Right lobe of liver (tissue), 6 donors: ENCODE measurements at regions not wholly inside any gene's neighbourhood (a gene's known extent, or its start where the extent isn't known, plus 50 kb on each side); places are given as distances from the start of the nearest gene placed in this dataset.

ENCODE experiments used
- ATAC-seq, 4 donors: fragments of 200-7000 bp; cut with Tn5 transposase; one replicate each; pipeline ENCODE4 v1.9.1; 2020; ENCODE audit warnings: mild to moderate bottlenecking in 4 of 4, moderate library complexity in 4 of 4
- DNase-seq, 3 donors: peaks; one replicate each; pipeline ENCODE4 v3.0.0-alpha.2; 2020
- H3K27ac ChIP-seq, 3 donors: fragments of 200-600 bp; one replicate each; pipeline ENCODE4 v1.8.0; 2022
- H3K27me3 ChIP-seq, 2 donors: fragments of 200-600 bp; one replicate each; pipeline ENCODE4 v1.8.0; 2022
- H3K36me3 ChIP-seq, 4 donors: fragments of 200-600 bp; sonication (generic) in 1 of 4; one replicate each; pipeline versions ENCODE4 v1.5.1 to v1.8.0; 2017 to 2022; ENCODE audit warnings: control low read depth in 1 of 4
- H3K4me1 ChIP-seq, 4 donors: fragments of 200-600 bp; sonication (generic) in 1 of 4; one replicate each; pipeline versions ENCODE4 v1.5.1 to v1.8.0; 2017 to 2022; ENCODE audit warnings: control low read depth in 1 of 4
- H3K4me3 ChIP-seq, 3 donors: fragments of 200-600 bp; one replicate each; pipeline ENCODE4 v1.8.0; 2022
- H3K9me3 ChIP-seq, 4 donors: fragments of 200-600 bp; sonication (generic) in 1 of 4; one replicate each; pipeline versions ENCODE4 v1.5.1 to v1.8.0; 2017 to 2022; ENCODE audit warnings: control low read depth in 1 of 4
- POLR2A ChIP-seq: fragments of 450-650 bp; IDR thresholded peaks from one replicate; pipeline ENCODE4 v1.6.1; 2017; ENCODE audit warnings: antibody characterized with exemption, mild to moderate bottlenecking
- WGBS: methylation state at CpG from one replicate; pipeline ENCODE4 v1.1.6; 2018; ENCODE audit warnings: low coverage, low lambda C conversion rate; ENCODE audit not compliant: insufficient coverage; ENCODE audit errors: missing lambda C conversion rate; 5-methylcytosine and 5-hydroxymethylcytosine counted together
- intact Hi-C, 2 donors: fragments of 100-400 bp; cut with DNase I; formaldehyde crosslinking; loops; one replicate each; pipeline versions ENCODE4 v1.11.2 to v1.14.1; 2022
- TF ChIP-seq, protein P1 (sequence below), 4 donors: fragments of 200-600 bp in 3 of 4; fragments of 450-650 bp in 1 of 4; IDR thresholded peaks; one replicate each; pipeline versions ENCODE4 v1.5.1 to v1.8.0; 2016 to 2022; ENCODE audit warnings: antibody characterized with exemption in 4 of 4, mild to moderate bottlenecking in 2 of 4
- donor health status: DM: no; HTN: yes; CAD: no.
- donor health status: DM: no; HTN: no; CAD: no.
- donor health status: DM: no; HTN: no; CAD: no.
- donor health status: DM: no; HTN: yes; CAD: no.
- donor health status: DM: no; HTN: yes; CAD: no.

DNA sequence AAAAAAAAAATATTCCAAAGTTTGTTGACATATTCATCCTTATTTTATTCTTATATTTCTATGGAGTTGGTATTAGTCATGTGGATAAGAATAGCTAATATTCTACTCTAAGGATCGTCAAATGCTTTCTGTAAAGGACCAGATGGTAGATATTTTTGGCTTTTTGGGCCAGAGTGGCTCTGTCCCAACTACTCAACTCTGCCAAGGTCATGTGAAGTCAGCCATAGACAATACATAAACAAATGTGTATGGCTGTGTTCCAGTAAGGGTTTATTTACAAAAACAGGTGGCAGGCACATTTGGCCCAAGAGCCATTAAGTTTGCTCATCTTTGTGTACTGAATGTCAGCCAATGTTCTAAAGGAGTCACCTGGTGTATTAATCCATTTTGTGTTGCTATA, 131.8 kb downstream of the TBX5 start:
- Histone ChIP-seq H3K27me3 (no peaks in the 10 kb centered on the region), H3K9me3 (no peaks in the 10 kb centered on the region), H3K4me1 (no peaks in the 10 kb centered on the region), H3K27ac (no peak overlapping the region), H3K4me3 (no peak overlapping the region), H3K36me3 (no peaks in the 10 kb centered on the region)
- ATAC-seq (peak in 1 of 4 donors; percentile 77), DNase-seq (no peak)
- TF ChIP-seq, protein P1, sequence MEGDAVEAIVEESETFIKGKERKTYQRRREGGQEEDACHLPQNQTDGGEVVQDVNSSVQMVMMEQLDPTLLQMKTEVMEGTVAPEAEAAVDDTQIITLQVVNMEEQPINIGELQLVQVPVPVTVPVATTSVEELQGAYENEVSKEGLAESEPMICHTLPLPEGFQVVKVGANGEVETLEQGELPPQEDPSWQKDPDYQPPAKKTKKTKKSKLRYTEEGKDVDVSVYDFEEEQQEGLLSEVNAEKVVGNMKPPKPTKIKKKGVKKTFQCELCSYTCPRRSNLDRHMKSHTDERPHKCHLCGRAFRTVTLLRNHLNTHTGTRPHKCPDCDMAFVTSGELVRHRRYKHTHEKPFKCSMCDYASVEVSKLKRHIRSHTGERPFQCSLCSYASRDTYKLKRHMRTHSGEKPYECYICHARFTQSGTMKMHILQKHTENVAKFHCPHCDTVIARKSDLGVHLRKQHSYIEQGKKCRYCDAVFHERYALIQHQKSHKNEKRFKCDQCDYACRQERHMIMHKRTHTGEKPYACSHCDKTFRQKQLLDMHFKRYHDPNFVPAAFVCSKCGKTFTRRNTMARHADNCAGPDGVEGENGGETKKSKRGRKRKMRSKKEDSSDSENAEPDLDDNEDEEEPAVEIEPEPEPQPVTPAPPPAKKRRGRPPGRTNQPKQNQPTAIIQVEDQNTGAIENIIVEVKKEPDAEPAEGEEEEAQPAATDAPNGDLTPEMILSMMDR (IDR thresholded peaks at IDR 0.05): no peak
- TF ChIP-seq POLR2A: no peak
- WGBS: 23% methylated on average over 1 of the region's 1 CpG
- intact Hi-C loops: no loop called here

DNA sequence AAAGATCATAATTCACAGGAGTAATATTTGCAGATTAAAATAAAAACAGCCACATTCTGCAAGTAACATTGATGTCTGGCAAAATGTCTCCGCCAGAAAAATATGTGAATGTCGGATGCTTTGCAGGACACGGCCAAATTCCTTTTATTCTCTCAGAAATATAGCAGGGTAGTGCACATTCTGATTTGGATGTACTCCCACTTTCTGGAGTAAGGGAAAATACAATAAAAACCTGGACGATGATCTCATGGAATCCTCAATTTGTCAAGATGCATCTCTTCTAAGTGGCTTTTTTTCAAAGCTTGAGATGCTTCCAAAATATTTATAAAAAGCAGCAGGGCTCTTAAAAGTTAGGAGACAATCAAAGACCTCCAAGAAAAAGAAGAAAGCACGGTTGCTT, 133.3 kb downstream of the TBX5 start:
- no peak for ATAC-seq
- DNase-seq: no peak
- no peak overlapping the region for H3K27ac ChIP-seq
- TF ChIP-seq POLR2A: no peak
- TF ChIP-seq, protein P1 (IDR thresholded peaks at IDR 0.05): no peak
- no peaks in the 10 kb centered on the region for H3K36me3 ChIP-seq
- intact Hi-C loops: no loop called here
- H3K9me3 ChIP-seq: no peaks in the 10 kb centered on the region
- 30% methylated on average over 5 of the region's 5 CpGs for WGBS
- no peak overlapping the region for H3K4me3 ChIP-seq
- no peaks in the 10 kb centered on the region for H3K27me3 ChIP-seq
- H3K4me1 ChIP-seq: no peaks in the 10 kb centered on the region

DNA sequence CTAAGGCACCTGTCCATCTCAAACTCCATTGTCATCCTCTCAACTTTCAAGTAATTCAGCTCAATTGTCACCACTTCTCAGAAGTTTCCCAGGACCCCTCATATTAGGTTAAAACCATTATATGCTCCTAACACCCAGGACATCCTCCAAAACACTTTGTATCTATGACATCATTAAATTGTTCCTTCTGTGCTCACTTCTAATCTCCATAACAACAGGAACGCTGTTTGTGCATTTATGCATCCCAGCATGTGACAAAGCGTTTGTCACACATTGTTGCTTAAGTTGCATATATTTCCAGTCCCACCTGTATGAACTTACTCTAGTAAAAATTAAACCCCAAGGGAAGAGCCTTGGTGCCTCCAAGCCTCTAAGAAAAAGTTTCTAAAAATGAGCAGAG, 133.9 kb downstream of the TBX5 start:
- Histone ChIP-seq H3K9me3 (no peaks in the 10 kb centered on the region), H3K4me1 (no peaks in the 10 kb centered on the region), H3K27me3 (no peaks in the 10 kb centered on the region), H3K36me3 (no peaks in the 10 kb centered on the region), H3K27ac (no peak overlapping the region), H3K4me3 (no peak overlapping the region)
- no peak for DNase-seq
- 36% methylated on average over 2 of the region's 2 CpGs for WGBS
- intact Hi-C loops: no loop called here
- ATAC-seq: no peak
- TF ChIP-seq POLR2A: no peak
- TF ChIP-seq, protein P1 (IDR thresholded peaks at IDR 0.05): no peak

DNA sequence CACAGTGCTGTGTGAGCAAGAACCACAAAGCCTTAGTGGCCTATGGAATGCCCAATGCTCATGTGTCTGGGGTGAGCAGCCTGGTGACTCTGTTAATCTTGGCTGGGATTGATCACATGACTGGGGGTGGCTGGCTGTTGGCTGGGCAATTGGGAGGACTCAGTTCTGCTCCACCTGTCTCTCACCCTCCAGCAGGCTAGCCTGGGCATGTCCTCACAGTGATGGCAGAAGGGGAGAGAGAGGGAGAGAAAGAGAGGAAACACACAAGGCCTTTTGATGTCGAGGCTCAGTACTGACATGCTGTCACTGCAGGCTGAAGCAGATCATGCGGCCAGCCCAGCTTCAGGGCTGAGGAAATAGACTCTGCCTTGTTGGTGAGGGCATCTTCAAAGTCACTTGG, 136.8 kb downstream of the TBX5 start:
- ATAC-seq (no peak), DNase-seq (no peak)
- no peak overlapping the region for H3K4me3 ChIP-seq
- H3K4me1 ChIP-seq: no peaks in the 10 kb centered on the region
- intact Hi-C loops: no loop called here
- TF ChIP-seq, protein P1 (IDR thresholded peaks at IDR 0.05): no peak
- TF ChIP-seq POLR2A: no peak
- no peaks in the 10 kb centered on the region for H3K27me3 ChIP-seq
- no peaks in the 10 kb centered on the region for H3K9me3 ChIP-seq
- H3K36me3 ChIP-seq: no peaks in the 10 kb centered on the region
- WGBS: 0% methylated on average over 1 of the region's 2 CpGs
- H3K27ac ChIP-seq: no peak overlapping the region

DNA sequence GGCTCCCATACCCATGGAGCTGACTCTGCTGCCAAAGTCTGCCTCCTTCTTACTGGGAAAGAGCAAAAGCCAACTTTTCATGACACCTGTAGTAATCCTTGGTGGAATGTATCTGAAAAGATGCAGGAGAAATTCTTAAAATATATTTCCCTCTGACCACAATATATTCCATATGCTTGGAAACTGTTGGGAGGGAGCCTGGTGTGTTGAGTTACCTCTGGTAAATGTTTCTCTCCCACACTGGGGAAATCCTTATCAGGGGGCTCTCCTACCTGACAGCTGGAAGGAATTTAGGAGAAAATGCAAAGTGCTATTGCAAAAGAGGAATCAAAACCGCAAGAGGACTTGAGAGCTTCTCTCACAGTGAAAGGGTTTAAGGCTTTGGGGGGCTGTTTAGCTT, 139.4 kb downstream of the TBX5 start:
- DNase-seq (no peak), ATAC-seq (no peak)
- intact Hi-C loops: no loop called here
- 33% methylated on average over 1 of the region's 1 CpG for WGBS
- TF ChIP-seq, protein P1 (IDR thresholded peaks at IDR 0.05): no peak
- no peak for TF ChIP-seq POLR2A
- H3K36me3 ChIP-seq: no peaks in the 10 kb centered on the region
- no peak overlapping the region for H3K27ac ChIP-seq
- H3K4me1 ChIP-seq: no peaks in the 10 kb centered on the region
- H3K27me3 ChIP-seq: no peaks in the 10 kb centered on the region
- no peak overlapping the region for H3K4me3 ChIP-seq
- H3K9me3 ChIP-seq: no peaks in the 10 kb centered on the region
